GM21367 (cell line): ENCODE measurements at regions not wholly inside any gene's neighbourhood (a gene's known extent, or its start where the extent isn't known, plus 50 kb on each side); places are given as distances from the start of the nearest gene placed in this dataset.

Source experiments
- ATAC-seq: cut with Tn5 transposase; IDR thresholded peaks from one replicate; pipeline ENCODE4 v1.9.1; 2021; ENCODE audit not compliant: unreplicated experiment

DNA sequence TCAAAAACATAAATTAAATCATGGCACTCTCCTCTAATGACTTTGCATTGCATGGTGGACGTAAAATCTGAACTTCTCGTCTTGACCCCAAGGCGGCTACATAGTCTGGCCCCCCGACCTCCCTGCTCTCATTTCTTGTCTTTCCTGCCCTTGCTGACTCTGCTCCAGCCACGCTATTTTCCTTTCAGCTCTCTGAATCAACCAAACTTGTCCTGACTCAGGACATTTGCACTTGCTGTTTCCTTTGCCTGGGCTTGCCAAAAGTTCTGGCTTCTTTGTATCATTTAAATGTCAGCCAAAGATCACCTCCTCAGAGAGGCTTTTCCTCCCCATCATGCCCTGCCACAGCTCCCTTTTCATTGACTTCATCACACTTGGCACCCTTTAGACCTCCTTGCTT lies 107.7 kb upstream of the NFE2L3 start:
- no peak for ATAC-seq

DNA sequence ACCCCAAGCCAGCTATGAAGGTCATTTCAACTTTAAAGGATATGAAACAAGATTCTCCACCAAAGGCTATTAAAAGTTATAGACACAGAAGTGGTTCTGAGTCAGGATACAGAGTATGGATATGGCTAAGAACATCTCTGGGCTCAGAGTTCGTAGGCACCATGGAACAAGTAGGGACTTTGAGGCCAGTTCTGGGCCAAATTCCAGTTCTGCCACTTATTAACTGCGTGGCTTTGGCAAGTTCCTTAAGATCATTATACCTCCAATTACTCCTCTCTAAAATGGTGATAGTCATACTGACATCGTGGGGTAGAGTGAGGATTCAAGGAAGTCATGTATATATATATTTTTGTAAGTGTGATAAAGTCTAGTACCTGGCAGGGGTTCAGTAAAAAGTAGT lies 105.8 kb upstream of the NFE2L3 start:
- no peak for ATAC-seq

DNA sequence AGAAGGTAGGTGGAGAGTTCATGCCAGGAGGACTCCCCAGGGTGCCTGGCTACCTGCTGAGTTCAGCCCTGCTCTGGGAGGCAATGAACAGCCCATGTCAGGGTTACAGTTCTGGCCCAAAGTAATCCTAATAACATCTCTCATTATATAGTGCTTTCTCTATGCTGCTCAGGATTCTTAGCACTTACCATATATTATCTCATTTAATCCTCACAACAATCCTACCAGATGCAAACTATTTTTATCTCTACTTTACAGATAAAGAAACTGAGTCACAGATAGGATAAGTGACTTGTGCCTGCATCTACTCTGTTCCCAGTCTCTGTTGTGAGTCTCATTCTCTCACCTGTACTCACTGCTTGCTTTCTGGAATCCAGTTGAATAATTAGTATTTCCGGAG lies 105.1 kb upstream of the NFE2L3 start:
- ATAC-seq, result no peak

DNA sequence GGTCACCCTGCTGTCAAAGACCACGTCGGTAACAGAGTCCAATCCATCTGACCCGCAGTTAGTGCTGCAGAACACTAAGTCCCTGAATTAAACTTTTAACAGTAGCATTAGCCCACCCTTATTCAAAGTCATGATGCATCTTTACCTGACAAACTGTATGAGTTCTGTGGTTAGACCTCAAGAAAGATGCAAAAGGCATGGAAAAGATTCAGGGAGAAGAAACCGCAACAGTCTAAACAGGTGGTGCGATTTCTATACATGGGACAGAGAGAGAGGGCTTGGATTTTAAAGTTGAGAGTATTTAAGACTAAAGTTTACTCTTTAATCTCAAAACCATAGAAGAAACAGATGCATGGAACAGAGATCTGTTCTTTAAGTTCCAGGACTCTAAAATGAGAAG lies 103.3 kb upstream of the NFE2L3 start:
- ATAC-seq, result no peak

DNA sequence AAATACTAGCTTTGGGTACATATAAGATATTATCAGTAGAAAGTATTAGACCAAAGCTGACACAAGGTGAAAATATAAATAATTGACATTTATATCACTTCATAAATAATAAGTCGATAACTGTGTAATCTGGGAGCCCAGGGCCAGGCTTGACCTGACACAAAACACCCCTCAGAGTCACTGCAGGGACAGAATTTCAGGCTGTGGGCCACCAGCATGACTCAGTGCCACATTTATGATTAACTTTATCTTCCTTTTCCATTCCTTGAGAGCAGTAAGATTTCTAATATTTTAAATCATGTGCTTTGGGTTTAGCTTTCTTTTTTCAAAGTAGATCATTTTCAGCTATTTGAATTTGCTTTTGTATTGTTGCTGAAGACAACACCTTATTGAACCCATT lies 102.9 kb upstream of the NFE2L3 start:
- no peak for ATAC-seq

DNA sequence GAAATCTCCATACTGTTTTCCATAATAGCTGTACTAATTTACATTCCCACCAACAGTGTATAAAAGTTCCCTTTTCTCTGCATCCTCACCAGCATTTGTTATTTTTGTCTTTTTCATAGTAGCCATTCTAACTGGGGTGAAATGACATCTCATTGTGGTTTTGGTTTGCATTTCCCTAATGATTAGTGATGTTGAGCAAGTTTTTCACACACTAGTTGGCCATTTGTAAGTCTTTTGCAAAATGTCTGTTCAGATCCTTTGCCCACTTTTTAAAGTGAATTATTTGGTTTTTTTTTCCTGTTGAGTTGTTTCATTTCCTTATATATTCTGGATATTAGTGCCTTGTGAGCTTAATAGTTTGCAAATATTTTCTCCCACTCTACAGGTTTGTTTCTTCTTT lies 101.0 kb upstream of the NFE2L3 start:
- ATAC-seq, result no peak

DNA sequence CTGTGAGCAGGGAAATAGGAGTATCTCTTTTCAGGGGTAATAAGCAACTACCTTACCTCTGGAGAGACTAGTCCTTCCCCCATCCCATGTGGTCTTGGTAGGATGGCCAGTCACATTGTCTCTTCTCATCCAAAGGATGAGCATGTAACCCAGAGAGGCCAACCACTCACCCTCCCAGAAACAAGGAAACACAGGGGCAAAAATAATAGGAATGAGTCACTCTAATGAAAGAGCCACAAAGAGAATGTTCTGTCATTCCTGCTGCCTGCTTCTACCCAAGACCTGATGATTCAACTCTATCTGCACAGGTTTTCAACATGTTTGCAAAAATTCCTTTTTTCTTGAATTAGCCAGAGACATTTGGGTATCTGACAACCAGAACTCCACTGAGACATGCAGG lies 99.3 kb upstream of the NFE2L3 start:
- ATAC-seq, result no peak

DNA sequence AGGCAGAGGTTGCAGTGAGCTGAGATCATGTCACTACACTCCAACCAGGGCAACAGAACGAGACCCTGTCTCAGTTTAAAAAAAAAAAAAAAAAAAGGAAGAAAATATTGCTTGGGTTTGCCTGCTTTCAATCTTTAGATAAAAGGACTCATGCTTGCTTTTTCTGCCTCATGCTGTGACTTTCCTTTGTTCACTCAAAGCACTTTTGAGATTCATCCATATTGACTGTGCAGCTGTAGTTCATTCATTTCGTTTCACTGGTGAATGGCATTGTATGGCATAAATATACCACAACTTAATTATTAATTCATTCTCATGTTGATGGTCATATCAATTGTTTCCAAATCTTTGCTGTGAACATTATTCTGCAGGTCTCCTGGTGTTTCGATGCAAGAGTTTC lies 97.6 kb upstream of the NFE2L3 start:
- ATAC-seq, result no peak

DNA sequence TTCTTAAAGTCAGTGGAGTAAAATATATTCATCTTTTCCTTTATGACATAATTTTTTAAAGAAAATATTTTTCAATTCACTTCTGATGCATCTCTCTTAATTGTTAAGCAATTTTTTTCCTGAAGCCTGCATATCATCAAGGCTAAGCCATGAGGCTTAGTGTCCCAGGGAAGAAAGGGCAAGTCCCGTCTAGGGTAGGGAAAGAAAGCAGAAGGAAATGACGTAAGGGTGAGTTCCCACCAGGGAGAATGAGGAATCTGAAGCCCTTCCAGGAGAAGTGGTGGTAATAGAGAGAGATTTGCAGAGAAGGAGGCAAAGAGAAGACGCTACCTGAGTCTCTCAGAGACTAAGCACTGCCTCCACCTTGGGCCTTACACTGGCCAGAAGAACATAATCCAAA lies 96.8 kb upstream of the NFE2L3 start:
- no peak for ATAC-seq

DNA sequence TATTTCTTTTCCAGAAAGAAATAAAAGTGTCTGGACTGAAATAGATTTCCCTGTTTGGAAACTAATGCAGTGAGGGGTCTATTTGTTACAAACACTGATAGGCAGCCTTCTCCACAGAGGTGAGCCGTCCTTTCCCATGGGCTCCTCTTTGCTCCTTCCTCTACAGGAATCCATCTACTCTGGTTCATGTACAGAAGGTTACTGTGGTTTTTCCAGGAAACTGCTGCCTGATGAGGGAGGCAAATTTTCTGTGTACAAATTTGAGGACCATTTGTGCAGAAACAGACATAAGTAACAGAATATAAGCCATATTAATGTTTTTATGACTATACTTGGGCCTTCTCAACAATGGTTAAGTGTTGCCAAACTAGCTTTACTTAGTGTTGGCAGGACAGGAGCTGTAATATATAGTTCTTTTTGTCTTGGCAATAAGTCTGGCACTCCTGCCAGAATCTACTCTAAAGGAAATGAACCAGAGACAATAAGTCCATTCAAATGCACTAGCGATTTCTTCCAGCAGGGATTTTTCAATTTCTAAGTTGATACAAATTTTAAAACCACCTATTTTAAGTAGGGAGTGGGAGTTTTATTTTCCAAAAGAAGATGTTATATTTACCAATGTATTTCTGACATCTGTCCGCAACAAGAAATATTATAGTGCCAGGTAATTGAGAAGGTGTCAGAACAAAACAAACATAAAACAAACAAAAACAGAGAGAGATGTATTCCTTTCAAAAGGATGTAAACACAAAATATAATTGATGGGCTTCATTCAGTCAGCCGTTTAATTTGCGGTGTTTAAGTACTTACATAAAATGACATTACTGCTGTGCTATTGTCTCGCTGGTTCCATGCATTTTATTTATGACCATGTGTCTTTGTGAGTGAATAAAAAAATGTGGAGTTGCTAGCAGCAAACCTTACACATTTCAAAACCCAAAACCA lies 91.0 kb upstream of the NFE2L3 start:
- ATAC-seq, result no peak

DNA sequence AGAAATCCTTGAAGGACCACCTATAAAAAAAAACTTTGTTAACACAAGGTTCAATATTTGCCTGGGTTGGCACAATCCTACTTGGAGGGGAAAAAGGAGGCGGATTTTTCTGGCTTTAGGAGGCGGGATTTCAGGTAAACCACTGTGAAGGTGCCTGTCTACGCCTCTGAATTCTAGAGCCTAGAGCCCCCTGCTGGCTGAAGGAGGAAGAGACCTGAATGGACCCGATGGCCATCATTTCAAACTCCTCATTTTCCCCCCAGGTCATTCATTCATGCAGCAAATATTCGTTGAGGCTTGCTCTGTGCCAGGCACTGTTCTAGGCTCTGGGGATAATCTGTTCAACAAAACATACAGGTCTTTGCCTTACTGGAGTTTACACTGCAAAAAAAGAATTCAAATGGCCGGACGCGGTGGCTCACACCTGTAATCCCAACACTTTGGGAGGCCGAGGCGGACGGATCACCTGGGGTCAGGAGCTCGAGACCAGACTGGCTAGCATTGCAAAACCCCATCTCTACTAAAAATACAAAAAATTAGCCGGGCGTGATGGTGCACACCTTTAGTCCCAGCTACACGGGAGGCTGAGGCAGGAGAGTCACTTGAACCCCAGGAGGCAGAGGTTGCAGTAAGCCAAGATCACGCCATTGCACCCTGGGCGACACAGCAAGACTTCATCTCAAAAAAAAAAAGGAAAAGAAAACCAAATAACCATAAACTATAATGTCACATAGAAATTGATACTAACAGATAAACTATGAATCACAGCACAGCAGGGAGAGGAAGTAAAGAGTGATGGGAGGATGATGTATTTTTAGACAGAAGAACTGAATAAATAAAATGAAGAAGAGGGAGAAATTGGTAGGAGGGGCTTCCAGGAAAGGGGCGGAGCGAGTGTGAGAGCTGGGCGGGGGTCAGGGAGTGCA lies 90.1 kb upstream of the NFE2L3 start:
- ATAC-seq, result no peak

DNA sequence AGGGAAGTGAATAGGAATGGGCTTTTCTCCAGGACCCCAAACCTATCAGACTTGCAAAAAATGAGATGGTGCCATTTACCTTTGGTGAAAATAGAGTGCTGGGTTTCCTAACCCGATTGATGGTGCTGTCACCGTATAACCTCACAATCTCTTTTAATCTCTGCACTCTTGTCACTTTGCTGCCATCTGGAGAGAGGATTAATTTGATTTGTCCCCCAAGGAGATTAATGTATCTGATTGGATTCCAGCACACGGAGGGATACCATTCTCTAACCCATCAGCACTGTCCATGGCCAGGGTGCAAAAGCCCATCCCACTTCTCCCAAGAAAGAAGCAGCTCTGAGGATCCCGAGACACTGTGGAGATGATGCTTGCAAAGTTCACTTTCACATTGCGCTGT lies 86.3 kb upstream of the NFE2L3 start:
- ATAC-seq, result no peak

DNA sequence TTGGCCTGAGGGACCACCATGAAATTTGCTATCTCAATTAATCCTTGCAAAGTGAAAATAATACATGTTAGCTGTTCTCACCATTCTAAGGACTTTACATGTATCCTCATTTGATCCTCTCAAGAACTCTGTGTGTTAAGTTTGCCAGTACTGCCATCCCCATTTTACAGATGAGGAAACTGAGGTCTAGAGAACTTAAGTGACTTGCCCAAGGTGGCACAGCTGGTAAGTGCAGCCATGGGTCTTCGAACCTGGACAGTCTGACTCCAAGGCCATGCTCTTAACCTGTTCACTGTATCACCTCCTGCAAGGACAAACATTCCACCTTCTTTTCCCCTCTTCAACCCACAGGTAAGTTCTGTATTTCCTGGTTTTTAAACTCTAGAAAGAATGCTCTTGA lies 85.3 kb upstream of the NFE2L3 start:
- ATAC-seq, result no peak

DNA sequence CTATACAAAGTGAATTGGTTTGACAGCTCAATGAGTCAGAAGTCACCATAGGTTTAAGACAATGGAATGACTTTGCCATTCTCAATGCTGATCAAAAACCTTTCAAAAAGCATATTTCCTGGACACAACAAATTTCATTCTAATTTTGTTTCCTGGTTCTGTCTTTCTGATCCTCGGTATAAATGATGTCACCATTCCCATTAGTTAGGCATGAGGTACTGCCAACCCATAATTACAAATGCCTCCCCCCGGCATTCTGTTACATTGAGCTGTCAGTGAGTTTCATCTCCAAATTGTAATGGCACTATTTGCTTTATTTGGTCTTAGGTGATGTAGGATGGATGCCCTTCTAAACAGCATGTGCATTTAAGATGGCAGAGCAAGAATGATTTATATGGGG lies 81.7 kb upstream of the NFE2L3 start:
- ATAC-seq, result no peak

DNA sequence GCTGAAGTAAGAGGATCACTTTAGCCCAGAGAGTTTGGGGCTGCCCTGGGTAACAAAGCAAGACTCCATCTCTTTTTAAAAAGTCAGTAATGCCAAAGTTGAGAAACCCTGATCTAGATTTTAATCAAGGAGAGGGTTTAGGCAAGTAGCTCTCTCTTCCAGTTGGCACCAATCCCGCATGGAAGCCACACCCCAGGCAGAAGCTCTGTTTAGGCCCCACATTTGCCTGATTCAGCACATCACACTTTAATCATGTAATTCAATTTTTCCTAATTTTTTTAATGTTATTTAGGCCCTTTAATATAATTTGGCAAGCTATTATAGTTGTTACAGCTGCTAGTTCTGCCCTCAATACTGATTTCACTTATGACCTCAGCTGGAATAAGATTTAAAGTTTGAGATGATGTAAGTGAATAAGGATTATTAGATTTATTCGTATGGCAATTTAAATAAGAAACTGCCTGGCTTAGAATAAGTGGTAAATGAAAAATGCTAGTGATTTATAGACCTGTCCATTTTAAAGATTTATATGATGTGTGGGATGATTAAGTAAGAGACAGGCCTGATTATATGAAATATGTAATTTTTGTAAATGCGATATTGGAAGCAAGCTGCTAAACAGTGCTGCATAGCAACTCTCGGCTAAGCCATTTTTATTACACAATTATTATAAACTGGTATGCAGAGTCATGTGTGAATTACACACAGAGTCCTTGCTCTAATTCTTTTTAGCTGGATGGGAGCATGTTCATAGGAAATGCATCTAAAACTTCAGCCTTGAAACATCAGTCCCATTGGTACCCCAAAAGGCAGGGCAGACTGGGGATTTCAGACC lies 80.2 kb upstream of the NFE2L3 start:
- no peak for ATAC-seq

DNA sequence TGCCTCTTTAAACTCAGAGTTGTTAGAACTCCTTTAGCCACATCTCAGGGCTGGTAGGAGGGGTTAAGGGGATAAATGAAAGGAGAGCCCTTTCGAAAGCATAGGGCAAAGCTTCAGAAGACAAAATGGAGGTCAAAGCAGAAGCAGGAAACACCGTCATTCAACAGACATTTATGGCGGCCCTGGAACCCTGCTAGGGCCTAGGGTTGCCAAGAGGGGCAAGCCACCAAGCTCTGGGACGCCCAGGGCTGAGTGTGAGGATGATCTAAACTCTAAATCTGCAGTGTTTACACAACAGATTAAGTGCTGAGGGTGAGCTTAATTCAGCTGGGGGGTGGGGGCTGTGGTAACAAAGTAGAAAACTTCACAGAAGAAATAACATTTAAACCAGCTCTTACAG lies 79.0 kb upstream of the NFE2L3 start:
- no peak for ATAC-seq

DNA sequence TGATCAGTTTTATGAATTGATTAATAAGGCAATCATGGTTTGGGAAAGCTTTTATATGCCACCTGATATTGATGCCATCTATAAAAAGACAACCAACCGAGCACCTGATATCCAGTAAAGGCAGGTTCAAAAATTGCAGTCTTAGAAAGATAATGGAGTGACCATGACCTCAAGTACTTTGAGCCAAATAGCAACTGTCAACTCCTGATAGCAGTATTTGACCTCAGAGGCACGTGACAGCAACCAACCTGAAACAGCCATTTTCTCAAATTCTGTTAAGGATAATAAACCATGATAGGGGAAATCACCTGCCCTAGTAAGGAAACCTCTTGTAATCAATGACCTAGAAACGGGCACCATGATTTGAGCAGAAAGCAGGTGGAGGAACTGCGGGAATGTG lies 77.1 kb upstream of the NFE2L3 start:
- ATAC-seq, result no peak

DNA sequence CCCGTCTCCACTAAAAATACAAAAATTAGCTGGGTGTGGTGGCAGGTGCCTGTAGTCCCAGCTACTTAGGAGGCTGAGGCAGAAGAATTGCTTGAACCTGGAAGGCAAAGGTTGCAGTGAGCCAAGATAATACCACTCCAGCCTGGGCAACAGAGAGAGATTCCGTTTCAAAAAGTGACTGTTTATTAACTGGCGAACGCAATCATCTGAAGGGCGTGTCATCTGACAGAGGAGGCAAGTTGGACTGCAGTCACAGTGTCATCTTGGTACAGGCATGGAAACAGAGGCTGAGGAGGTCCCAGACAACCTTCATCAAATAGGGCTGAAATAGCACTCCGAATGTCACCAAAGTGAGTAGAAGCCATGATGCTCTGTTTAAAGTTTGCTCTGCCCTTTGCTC lies 75.3 kb upstream of the NFE2L3 start:
- ATAC-seq, result no peak

DNA sequence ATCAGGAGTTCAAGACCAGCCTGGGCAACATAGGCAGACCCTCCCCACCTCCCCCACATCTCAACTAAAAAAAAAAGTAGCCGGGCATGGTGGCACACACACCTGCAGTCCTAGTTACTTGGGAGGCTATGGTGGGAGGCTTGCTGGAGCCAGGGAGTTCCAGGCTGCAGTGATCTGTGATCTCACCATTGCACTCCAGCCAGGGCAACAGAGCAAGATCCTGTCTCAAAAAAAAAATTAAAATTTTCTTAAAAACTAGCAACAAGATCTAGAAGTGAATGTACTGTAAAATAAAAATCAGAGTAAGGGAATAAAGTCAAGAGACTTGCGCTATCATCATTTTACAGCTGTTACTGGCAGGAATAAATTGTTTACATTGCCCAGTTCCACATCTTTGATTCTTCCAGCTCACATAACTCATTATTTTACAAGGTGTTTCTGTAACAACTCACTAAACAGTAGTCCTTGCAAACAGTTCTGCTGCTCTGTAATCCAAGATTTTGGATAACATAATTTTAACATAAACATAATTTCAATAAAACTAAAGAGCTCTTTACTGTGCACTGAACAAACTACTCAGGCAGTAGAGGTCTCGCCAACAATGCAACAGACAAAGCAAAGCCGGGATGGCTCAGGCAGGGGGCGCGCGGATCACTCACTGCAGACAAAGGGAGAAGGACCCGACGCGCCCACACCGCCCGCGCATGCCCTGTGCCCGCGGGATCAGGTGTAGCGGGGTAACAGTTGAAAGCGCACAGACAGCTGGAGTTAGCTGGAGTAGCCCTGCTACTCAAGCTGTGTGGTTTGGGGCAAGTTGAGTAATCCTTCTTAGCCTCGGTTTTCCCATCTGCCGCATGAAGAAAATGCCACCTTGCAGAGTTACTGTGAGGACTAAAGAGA lies 73.3 kb upstream of the NFE2L3 start:
- ATAC-seq, result peak; percentile 74

DNA sequence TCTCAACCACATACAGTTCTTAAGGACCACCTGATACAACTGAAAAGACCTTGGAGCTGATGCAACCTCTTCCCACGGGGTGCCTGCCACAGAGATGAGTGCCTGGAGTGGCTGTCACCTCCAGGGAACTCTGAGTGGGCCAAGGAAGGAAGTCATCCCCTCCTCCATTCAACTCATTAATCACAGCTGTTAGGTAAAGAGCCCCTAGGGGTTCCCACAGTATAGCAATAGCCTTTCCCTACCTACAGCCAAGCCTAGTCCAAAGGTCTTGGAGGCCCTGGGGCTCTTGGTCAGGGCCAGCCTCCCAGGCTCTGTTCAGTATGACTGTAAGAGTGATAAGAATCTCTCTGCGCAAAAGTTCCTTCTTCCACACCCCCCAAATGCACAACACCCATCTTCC lies 70.4 kb upstream of the NFE2L3 start:
- no peak for ATAC-seq
